Ectodermal cell (in vitro differentiated cells): ENCODE measurements at regions not wholly inside any gene's neighbourhood (a gene's known extent, or its start where the extent isn't known, plus 50 kb on each side); places are given as distances from the start of the nearest gene placed in this dataset.
"Not testable (repeated sequence)": the region's sequence is repeated elsewhere in the genome, so short reads cannot be mapped to it uniquely, and the experiment has no call there.

Experiments used
- H3K27ac ChIP-seq: 2 replicates; pipeline ENCODE4 v1.7.0; 2013; ENCODE audit warnings: mild to moderate bottlenecking, low read depth, low read length; ENCODE audit not compliant: insufficient read depth, poor library complexity, severe bottlenecking
- H3K27me3 ChIP-seq: 2 replicates; pipeline ENCODE4 v1.7.0; 2013; ENCODE audit warnings: mild to moderate bottlenecking, low read length; ENCODE audit not compliant: insufficient read depth, control insufficient read depth, poor library complexity, severe bottlenecking
- H3K36me3 ChIP-seq: one replicate; pipeline ENCODE4 v1.7.0; 2013; ENCODE audit warnings: low read length; ENCODE audit not compliant: control insufficient read depth, insufficient read depth
- H3K4me1 ChIP-seq: one replicate; pipeline ENCODE4 v1.7.0; 2013; ENCODE audit warnings: low read length; ENCODE audit not compliant: control insufficient read depth, insufficient read depth
- H3K4me3 ChIP-seq: 2 replicates; pipeline ENCODE4 v1.7.0; 2013; ENCODE audit warnings: low read depth, low read length, control low read depth; ENCODE audit not compliant: insufficient read depth
- H3K9me3 ChIP-seq: 2 replicates; pipeline ENCODE4 v1.7.0; 2013; ENCODE audit warnings: mild to moderate bottlenecking, low read length, moderate library complexity; ENCODE audit not compliant: control insufficient read depth
- WGBS, 2 experiments: methylation state at CpG; one replicate each; pipeline ENCODE4 v1.1.7; 2013; ENCODE audit warnings: missing lambda C conversion rate in 2 of 2; 5-methylcytosine and 5-hydroxymethylcytosine counted together

DNA sequence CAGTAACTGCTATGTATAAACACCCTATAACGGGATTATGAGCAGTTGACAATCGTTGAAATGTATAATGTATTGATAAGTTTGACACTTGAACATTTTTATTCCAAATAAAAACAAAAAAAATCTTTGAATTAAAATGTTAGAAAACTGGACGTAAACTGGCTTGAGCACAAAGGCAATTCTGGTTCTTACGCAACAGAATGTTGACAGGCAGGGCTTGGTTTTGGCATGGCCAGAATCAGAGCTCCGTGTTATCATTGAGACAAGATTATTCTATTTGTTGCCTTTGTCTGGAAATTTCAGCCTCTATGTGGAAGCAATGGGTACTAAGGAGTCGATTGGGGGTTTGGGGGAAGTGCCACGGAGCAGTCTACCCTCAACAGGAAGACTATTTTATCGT is 1028.6 kb upstream of the ZEB2 start:
- H3K36me3 ChIP-seq: no peaks in the 10 kb centered on the region
- H3K9me3 ChIP-seq: no peaks in the 10 kb centered on the region
- no peak overlapping the region for H3K27ac ChIP-seq
- H3K4me1 ChIP-seq: no peaks in the 10 kb centered on the region
- no peaks in the 10 kb centered on the region for H3K27me3 ChIP-seq
- 90 to 96% methylated on average over 5 to 6 of the region's 8 CpGs for WGBS, 2 experiments
- no peak overlapping the region for H3K4me3 ChIP-seq

DNA sequence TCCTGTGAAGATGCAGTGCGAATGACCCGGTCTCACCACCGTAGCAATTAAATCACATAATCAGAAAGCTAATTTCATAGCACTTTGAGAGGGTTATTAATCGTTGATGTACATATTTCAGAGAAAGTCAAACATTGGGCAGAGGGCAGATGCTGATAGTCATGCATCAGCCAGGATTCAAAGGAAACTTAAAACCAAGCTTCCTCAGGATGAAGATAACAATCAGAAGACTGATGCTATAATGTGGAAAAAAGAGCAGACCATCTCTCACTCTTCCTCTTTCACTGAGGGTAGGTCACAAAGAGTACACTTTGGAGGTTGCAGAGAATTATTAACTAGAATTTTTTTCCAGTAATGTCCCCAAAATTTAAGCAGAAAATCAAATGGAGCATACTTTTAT is 1027.7 kb upstream of the ZEB2 start:
- no peak overlapping the region for H3K27ac ChIP-seq
- H3K27me3 ChIP-seq: no peaks in the 10 kb centered on the region
- no peaks in the 10 kb centered on the region for H3K9me3 ChIP-seq
- WGBS, 2 experiments: 100% methylated on average over 4 of the region's 4 CpGs
- no peaks in the 10 kb centered on the region for H3K36me3 ChIP-seq
- no peak overlapping the region for H3K4me3 ChIP-seq
- H3K4me1 ChIP-seq: no peaks in the 10 kb centered on the region

GRCh38 chr2:145546091-145546490 is 1026.2 kb upstream of the ZEB2 start:
- no peaks in the 10 kb centered on the region for H3K4me1 ChIP-seq
- H3K4me3 ChIP-seq: no peak overlapping the region

GRCh38 chr2:145543856-145544255 is 1023.9 kb upstream of the ZEB2 start:
- H3K9me3 ChIP-seq: no peaks in the 10 kb centered on the region
- no peaks in the 10 kb centered on the region for H3K36me3 ChIP-seq
- H3K27me3 ChIP-seq: no peaks in the 10 kb centered on the region
- no peak overlapping the region for H3K4me3 ChIP-seq
- H3K4me1 ChIP-seq: no peaks in the 10 kb centered on the region
- WGBS, 2 experiments: 95% methylated on average over 4 of the region's 5 CpGs
- H3K27ac ChIP-seq: no peak overlapping the region

More at GRCh38 chr2:145546091-145546490, 1026.2 kb upstream of the ZEB2 start:
- H3K27ac ChIP-seq: no peak overlapping the region
- WGBS, 2 experiments: 95 to 97% methylated on average over 2 of the region's 2 CpGs
- H3K36me3 ChIP-seq: no peaks in the 10 kb centered on the region
- no peaks in the 10 kb centered on the region for H3K9me3 ChIP-seq
- no peaks in the 10 kb centered on the region for H3K27me3 ChIP-seq

DNA sequence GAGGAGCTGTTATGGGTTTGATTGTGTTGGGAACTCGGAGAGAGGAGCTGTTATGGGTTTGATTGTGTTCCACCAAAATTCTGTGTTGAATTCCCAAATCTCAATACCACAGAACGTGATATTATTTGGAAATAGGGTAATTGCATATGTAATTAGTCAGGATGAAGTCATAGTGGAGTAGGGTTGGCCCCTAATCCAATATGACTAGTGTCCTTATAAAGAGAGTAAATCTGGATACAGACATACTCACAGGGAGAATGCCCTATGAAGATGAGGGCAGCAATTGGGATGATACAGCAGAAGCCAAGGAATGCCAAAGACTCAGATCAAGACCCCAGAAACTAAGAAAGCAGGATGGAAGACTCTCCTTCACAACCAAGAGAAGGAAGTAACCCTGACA is 1023.2 kb upstream of the ZEB2 start:
- Histone ChIP-seq H3K9me3 (no peaks in the 10 kb centered on the region), H3K4me1 (no peaks in the 10 kb centered on the region), H3K27me3 (no peaks in the 10 kb centered on the region), H3K4me3 (no peak overlapping the region), H3K36me3 (no peaks in the 10 kb centered on the region), H3K27ac (no peak overlapping the region)
- 80 to 95% methylated on average over 1 to 2 of the region's 2 CpGs for WGBS, 2 experiments

DNA sequence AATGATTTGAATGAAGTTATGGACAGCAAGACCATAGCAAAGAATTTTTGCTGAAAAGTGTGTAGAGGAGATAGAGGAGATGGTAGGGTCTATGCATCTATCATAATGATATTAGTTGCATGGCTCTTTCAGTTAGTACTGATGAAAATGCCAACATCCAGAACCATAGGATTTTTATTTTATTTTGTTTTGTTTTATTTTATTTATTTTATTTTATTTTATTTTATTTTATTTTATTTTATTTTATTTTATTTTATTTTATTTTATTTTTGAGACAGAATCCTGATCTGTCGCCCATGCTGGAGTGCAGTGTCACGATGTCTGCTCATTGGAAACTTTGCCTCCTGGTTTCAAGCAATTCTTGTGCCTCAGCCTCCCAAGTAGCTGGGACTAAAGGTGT is 1021.1 kb upstream of the ZEB2 start:
- Histone ChIP-seq H3K4me3 (no peak overlapping the region), H3K27ac (no peak overlapping the region), H3K9me3 (no peaks in the 10 kb centered on the region), H3K27me3 (no peaks in the 10 kb centered on the region), H3K4me1 (no peaks in the 10 kb centered on the region), H3K36me3 (no peaks in the 10 kb centered on the region)
- WGBS, 2 experiments: 96 to 98% methylated on average over 2 of the region's 2 CpGs

DNA sequence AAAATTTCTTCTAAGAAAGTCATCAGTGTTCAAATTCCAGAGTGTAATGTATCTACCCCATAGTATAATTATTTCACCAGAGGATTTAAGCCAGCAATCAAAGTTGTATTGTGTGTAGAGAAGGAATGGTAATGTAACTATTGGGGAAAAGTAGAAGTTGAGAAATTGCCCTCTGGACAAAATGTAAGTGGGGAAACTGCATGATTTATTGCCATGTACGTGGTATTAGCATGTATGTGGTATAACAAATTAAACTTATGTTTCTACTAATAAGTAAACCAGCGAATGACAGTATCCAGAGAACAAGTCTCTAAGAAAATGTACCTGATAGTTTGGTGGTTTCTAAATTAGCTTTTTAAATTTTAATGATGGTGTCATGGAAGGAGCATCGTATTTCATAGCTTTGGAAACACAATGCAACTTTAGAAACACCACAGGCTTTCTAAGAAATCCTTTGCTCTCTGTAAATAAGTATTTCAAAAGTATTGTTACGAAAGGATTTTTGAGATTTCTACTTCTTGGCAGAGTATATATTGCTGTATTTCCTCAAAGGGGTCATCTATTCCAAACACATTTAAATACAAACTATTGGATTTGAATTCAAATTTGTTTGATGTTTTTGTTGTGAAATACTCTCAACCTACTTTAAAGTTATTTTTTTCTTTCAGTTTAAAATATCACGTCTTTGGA is 1018.9 kb upstream of the ZEB2 start:
- Histone ChIP-seq H3K9me3 (no peaks in the 10 kb centered on the region), H3K27me3 (no peaks in the 10 kb centered on the region), H3K4me3 (no peak overlapping the region), H3K27ac (no peak overlapping the region), H3K36me3 (no peaks in the 10 kb centered on the region), H3K4me1 (no peaks in the 10 kb centered on the region)
- WGBS, 2 experiments: 92 to 96% methylated on average over 3 of the region's 5 CpGs

- no peaks in the 10 kb centered on the region for H3K27me3 ChIP-seq
- H3K4me3 ChIP-seq: no peak overlapping the region
- H3K27ac ChIP-seq: no peak overlapping the region
- no peaks in the 10 kb centered on the region for H3K9me3 ChIP-seq
- H3K4me1 ChIP-seq: no peaks in the 10 kb centered on the region
- H3K36me3 ChIP-seq: no peaks in the 10 kb centered on the region
Measured at GRCh38 chr2:145530653-145531052, 1010.7 kb upstream of the ZEB2 start.

GRCh38 chr2:145524836-145525235 is 1004.9 kb upstream of the ZEB2 start:
- no peak overlapping the region for H3K27ac ChIP-seq
- H3K27me3 ChIP-seq: no peaks in the 10 kb centered on the region
- H3K36me3 ChIP-seq: no peaks in the 10 kb centered on the region
- WGBS, 2 experiments: no CpG with 5 or more reads among the region's 1 CpG
- H3K9me3 ChIP-seq: no peaks in the 10 kb centered on the region
- no peaks in the 10 kb centered on the region for H3K4me1 ChIP-seq
- H3K4me3 ChIP-seq: no peak overlapping the region

GRCh38 chr2:145524303-145524702 is 1004.4 kb upstream of the ZEB2 start:
- Histone ChIP-seq H3K36me3 (no peaks in the 10 kb centered on the region), H3K9me3 (no peaks in the 10 kb centered on the region), H3K4me1 (no peaks in the 10 kb centered on the region), H3K27ac (no peak overlapping the region), H3K4me3 (no peak overlapping the region), H3K27me3 (no peaks in the 10 kb centered on the region)
- 89 to 93% methylated on average over 6 of the region's 6 CpGs for WGBS, 2 experiments

DNA sequence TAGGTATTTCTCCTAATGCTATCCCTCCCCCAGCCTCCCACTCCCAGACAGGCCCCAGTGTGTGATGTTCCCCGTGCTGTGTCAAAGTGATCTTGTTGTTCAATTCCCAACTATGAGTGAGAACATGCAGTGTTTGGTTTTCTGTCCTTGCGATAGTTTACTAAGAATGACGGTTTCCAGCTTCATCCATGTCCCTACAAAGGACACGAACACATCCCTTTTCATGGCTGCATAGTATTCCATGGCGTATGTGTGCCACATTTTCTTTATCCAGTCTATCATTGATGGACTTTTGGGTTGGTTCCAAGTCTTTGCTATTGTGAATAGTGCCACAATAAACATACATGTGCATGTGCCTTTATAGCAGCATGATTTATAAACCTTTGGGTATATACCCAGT is 999.3 kb upstream of the ZEB2 start:
- WGBS, 2 experiments: 85 to 97% methylated on average over 5 of the region's 5 CpGs
- not testable (repeated sequence) for H3K27me3 ChIP-seq, H3K4me1 ChIP-seq, H3K36me3 ChIP-seq, H3K27ac ChIP-seq, H3K4me3 ChIP-seq, H3K9me3 ChIP-seq
